Colon (tissue), 2 donors: ENCODE measurements at regions not wholly inside any gene's neighbourhood (a gene's known extent, or its start where the extent isn't known, plus 50 kb on each side); places are given as distances from the start of the nearest gene placed in this dataset.

Experiments used
- FAIRE-seq: peaks from 2 replicates; lab custom pipeline; 2012; peaks lifted over from hg19 to GRCh38; lab: Jason Lieb, UNC
- donor health status: control.
- donor health status: control.

- FAIRE-seq = no peak
Measured at GRCh38 chr9:12133416-12133815, 559.8 kb upstream of the TYRP1 start.

GRCh38 chr9:12141422-12141821 is 551.8 kb upstream of the TYRP1 start:
- FAIRE-seq = no peak

- no peak for FAIRE-seq
Measured at GRCh38 chr9:12155401-12156134, 537.6 kb upstream of the TYRP1 start.

DNA sequence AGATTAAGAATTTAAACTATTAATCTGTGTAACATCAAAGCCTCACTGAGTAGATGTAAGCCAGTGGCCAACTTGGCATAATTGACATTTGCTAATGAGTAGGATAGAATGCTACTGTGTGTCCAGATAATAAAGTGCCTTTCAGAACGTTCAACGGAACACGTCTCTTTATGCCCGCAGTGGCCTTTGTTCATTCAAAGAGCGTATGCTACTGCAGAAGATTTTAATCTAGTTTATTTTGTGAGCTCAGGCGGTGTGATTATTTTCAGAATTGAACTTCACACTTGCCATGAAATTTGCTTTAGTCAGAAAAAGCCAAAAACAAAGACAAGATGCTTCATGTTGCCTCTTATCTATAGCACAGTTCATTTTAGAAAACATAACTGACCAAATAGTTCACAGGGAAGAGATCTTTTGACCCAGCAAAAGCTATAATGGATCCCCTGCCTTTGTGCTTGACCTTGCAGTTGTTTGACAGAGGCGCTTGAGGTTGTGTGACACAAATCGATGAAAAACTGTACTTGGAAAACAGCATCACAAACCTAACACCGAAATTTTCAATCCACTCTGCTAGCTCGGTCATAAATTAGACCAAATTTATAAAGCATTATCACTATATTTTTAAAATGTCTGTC is 530.9 kb upstream of the TYRP1 start:
- FAIRE-seq = no peak

GRCh38 chr9:12163723-12164458 is 529.3 kb upstream of the TYRP1 start:
- no peak for FAIRE-seq

GRCh38 chr9:12166518-12166917 is 526.7 kb upstream of the TYRP1 start:
- no peak for FAIRE-seq

GRCh38 chr9:12170456-12170855 is 522.7 kb upstream of the TYRP1 start:
- FAIRE-seq = no peak

DNA sequence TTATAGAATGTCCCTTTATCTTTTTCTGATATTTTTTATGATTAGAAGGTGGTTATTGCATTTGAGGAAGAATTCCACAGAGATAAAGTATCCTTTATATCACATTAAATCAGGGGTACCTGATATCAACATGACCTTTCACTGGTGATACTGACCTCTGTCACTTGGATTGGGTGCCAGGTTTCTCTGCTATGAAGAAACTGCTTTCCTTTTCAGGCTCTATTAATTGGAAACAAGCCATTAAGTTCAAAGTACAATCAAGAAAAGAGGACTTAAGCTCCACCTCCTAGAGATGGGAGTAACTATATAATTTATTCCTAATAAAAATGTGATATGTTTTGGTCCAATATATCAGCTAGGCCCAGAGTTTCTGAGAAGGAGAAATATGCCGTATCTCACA is 514.6 kb upstream of the TYRP1 start:
- FAIRE-seq = no peak

- FAIRE-seq = no peak
Measured at GRCh38 chr9:12182806-12183205, 510.4 kb upstream of the TYRP1 start.

DNA sequence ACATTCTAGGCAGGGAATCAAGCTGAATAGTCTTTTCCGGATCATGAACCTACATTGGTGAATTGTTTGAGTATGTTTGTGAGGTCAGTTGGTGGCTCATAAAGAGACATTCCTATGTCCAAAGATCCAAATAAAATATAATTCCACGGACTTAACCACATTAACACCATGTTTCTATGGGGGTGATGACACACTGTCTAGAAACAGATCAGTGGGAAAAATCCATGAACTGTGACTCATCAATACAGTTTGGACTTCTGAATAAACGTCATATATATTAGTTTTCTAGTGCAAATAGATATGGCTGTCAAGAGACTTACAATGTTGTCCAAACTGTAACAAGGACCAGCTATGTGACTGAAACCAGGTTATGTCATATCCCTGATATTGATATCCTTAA is 509.9 kb upstream of the TYRP1 start:
- FAIRE-seq = no peak

- FAIRE-seq = no peak
Measured at GRCh38 chr9:12185856-12186255, 507.3 kb upstream of the TYRP1 start.

DNA sequence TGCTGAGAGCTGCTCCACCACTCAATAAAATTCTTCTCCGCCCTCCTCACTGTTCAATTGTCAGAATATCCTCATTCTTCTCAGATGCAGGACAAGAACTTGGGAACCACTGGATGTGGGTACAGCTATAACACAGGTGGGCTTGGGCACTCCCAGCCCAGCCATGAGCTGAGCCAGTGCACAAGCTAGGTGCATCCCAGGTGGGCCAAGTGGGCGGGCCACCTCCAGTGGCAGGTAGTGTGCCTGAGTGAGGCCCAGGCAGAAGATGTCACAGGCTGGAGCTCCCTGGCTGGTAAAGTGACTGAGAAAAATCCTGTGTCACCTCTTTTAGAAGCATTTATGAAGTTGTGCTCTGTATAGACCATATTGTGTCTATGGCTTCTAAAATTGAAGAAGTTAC is 501.6 kb upstream of the TYRP1 start:
- no peak for FAIRE-seq

GRCh38 chr9:12194731-12195130 is 498.5 kb upstream of the TYRP1 start:
- no peak for FAIRE-seq

- FAIRE-seq = no peak
Measured at GRCh38 chr9:12195456-12195855, 497.7 kb upstream of the TYRP1 start.

DNA sequence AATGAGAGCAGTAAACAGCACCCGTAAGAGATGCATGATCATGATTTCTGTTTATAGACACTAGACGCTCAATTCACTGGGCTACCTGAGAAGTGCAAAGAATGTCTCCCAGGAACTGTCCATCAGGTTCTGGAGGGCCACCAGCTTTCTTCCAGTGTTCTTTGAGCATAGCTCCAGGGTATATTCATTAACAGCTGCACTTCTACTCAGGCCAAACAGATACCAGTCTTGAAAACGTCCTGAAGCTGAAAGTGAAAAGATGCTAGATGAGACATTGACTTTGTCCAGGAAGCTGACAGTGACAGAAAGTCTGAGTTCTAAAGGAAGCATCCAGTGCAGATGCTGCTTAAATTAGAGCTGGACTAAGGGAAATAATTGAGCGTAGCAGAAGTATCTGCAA is 488.7 kb upstream of the TYRP1 start:
- FAIRE-seq = no peak

- FAIRE-seq = no peak
Measured at GRCh38 chr9:12212860-12213259, 480.3 kb upstream of the TYRP1 start.

DNA sequence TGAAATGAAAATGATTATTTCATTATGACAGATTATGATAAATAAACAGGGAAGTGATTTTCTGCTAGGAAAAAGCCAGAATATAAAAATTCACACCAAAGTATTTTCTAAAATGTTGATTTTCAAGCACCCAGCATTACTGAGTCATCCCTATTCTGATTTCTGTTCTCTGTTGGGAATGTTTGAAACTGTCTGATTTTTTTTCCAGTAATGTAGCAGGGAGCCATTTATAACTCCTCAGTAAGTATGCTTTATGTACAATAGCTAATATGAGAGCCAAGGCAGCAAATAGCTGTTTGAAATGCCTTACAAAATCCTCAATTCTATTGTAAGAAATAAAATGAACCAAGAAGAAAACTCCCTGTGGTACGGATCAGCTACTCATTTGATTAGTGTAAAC is 471.7 kb upstream of the TYRP1 start:
- no peak for FAIRE-seq

- FAIRE-seq = no peak
Measured at GRCh38 chr9:12224449-12224848, 468.7 kb upstream of the TYRP1 start.

GRCh38 chr9:12230708-12231107 is 462.5 kb upstream of the TYRP1 start:
- FAIRE-seq = no peak

GRCh38 chr9:12231832-12232231 is 461.4 kb upstream of the TYRP1 start:
- FAIRE-seq = no peak

- no peak for FAIRE-seq
Measured at GRCh38 chr9:12232836-12233235, 460.3 kb upstream of the TYRP1 start.

- FAIRE-seq = no peak
Measured at GRCh38 chr9:12253941-12254340, 439.2 kb upstream of the TYRP1 start.

DNA sequence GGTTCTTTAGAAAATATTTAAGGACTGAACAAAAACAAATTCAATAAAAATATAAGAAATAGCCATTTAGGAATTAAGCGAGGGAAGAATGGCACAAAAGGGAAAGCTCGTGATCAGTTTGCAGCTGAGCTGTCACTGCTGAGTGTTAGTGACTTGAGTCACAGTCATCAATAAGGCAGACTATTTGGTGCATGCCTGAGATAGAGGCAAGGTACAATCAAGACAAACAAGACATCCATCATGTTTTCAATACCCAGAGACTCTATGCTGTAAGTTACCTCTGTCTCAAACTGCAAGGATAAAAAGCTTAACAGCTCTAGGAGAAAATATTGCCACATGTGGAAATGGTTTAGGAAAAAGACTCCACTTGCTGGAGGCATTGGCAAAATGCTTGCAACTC is 426.4 kb upstream of the TYRP1 start:
- no peak for FAIRE-seq
